ENCODE measurements at regions not wholly inside any gene's neighbourhood (a gene's known extent, or its start where the extent isn't known, plus 50 kb on each side); places are given as distances from the start of the nearest gene placed in this dataset.

GRCh38 chr7:54847921-54848320 is 88.9 kb upstream of the SEC61G start:
- DNase-seq (ENCODE audit: low read depth) = no peak

GRCh38 chr7:54856856-54857255 is 97.8 kb upstream of the SEC61G start:
- no peak for DNase-seq (ENCODE audit: low read depth)

- no peak for DNase-seq (ENCODE audit: low read depth)
These were observed 98.3 kb upstream of the SEC61G start for GRCh38 chr7:54857294-54857693.

GRCh38 chr7:54858008-54858692 is 99.1 kb upstream of the SEC61G start:
- DNase-seq (ENCODE audit: low read depth) = no peak

- no peak for DNase-seq (ENCODE audit: low read depth)
These were observed 100.1 kb upstream of the SEC61G start for GRCh38 chr7:54859066-54859465.

GRCh38 chr7:54859545-54859944 is 100.5 kb upstream of the SEC61G start:
- DNase-seq (ENCODE audit: low read depth) = no peak

- no peak for DNase-seq (ENCODE audit: low read depth)
These were observed 101.2 kb upstream of the SEC61G start for GRCh38 chr7:54860003-54860775.

GRCh38 chr7:54860843-54861242 is 101.8 kb upstream of the SEC61G start:
- DNase-seq (ENCODE audit: low read depth) = no peak

GRCh38 chr7:54864663-54865062 is 105.7 kb upstream of the SEC61G start:
- DNase-seq (ENCODE audit: low read depth) = no peak

GRCh38 chr7:54869523-54869922 is 110.5 kb upstream of the SEC61G start:
- DNase-seq (ENCODE audit: low read depth) = no peak

- no peak for DNase-seq (ENCODE audit: low read depth)
These were observed 115.8 kb upstream of the SEC61G start for GRCh38 chr7:54874804-54875203.

- DNase-seq (ENCODE audit: low read depth) = no peak
These were observed 118.7 kb upstream of the SEC61G start for GRCh38 chr7:54877683-54878082.

GRCh38 chr7:54878339-54878738 is 119.3 kb upstream of the SEC61G start:
- DNase-seq (ENCODE audit: low read depth) = no peak

- DNase-seq (ENCODE audit: low read depth) = no peak
These were observed 120.8 kb upstream of the SEC61G start for GRCh38 chr7:54879776-54880175.

- no peak for DNase-seq (ENCODE audit: low read depth)
These were observed 121.4 kb upstream of the SEC61G start for GRCh38 chr7:54880326-54880989.

GRCh38 chr7:54881816-54882520 is 123.0 kb upstream of the SEC61G start:
- DNase-seq (ENCODE audit: low read depth) = no peak

GRCh38 chr7:54882694-54883093 is 123.7 kb upstream of the SEC61G start:
- DNase-seq (ENCODE audit: low read depth) = no peak

- DNase-seq (ENCODE audit: low read depth) = no peak
These were observed 124.6 kb upstream of the SEC61G start for GRCh38 chr7:54883576-54883975.

GRCh38 chr7:54885285-54885684 is 126.3 kb upstream of the SEC61G start:
- no peak for DNase-seq (ENCODE audit: low read depth)

GRCh38 chr7:54888067-54888733 is 129.2 kb upstream of the SEC61G start:
- no peak for DNase-seq (ENCODE audit: low read depth)

GRCh38 chr7:54888734-54889082 is 129.7 kb upstream of the SEC61G start:
- DNase-seq (ENCODE audit: low read depth) = no peak

GRCh38 chr7:54897891-54898290 is 120.9 kb upstream of the EGFR start:
- no peak for DNase-seq (ENCODE audit: low read depth)

All from activated T-cell treated with anti-CD3 and anti-CD28 coated beads for 48 hours (primary cell).